ENCODE measurements at regions not wholly inside any gene's neighbourhood (a gene's known extent, or its start where the extent isn't known, plus 50 kb on each side); places are given as distances from the start of the nearest gene placed in this dataset.

DNA sequence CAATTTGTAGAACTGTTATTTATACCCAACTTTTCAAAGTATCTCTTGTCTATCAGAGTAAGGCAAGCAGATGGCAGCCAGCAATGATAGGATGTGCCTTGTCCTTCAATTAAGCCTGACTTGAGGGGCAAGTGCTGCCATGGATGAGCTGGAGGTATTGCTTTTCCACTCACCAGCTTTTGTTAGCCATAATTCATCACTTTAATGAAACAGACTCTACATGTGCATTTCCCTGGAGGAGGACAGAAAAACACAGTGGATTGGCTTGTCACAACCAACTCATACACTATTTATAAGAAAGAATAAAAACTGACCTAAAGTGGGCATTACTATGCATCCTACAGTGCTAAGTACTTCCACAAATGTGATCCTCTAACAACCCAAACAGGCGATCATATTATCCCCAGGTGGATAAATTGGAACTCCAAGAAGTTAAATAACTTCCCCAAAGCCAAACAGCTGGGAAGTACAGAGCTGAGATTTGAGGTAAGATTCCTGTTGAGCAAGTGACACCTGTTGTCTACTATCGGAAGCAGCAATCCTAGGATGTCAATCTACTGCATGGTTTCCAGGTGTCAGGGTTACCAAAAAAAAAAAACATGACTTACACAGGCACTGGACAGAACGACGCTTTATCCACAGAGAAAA lies 73.9 kb upstream of the NRSN1 start:
- ATAC-seq (no peak), DNase-seq (no peak)
- Histone ChIP-seq H3K27me3 (ENCODE audit: insufficient read depth in 3 of 3, low read length in 2 of 3) (peaks cover 0 to 3% (median 0%) of the 10 kb centered on the region in 3 donors), H3K4me3 (no peak overlapping the region), H3K9me3 (no peaks in the 10 kb centered on the region), H3K27ac (no peak overlapping the region), H3K4me1 (no peaks in the 10 kb centered on the region), H3K36me3 (ENCODE audit: insufficient read depth in 1 of 2, low read depth in 1 of 2) (no peaks in the 10 kb centered on the region)
- intact Hi-C loops (cut with DNase I), result no loop called here
- 26 to 33% (median 32%) methylated on average over 4 of the region's 4 CpGs for WGBS, 3 donors
- TF ChIP-seq, protein P1, sequence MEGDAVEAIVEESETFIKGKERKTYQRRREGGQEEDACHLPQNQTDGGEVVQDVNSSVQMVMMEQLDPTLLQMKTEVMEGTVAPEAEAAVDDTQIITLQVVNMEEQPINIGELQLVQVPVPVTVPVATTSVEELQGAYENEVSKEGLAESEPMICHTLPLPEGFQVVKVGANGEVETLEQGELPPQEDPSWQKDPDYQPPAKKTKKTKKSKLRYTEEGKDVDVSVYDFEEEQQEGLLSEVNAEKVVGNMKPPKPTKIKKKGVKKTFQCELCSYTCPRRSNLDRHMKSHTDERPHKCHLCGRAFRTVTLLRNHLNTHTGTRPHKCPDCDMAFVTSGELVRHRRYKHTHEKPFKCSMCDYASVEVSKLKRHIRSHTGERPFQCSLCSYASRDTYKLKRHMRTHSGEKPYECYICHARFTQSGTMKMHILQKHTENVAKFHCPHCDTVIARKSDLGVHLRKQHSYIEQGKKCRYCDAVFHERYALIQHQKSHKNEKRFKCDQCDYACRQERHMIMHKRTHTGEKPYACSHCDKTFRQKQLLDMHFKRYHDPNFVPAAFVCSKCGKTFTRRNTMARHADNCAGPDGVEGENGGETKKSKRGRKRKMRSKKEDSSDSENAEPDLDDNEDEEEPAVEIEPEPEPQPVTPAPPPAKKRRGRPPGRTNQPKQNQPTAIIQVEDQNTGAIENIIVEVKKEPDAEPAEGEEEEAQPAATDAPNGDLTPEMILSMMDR (IDR thresholded peaks at IDR 0.05), result no peak

DNA sequence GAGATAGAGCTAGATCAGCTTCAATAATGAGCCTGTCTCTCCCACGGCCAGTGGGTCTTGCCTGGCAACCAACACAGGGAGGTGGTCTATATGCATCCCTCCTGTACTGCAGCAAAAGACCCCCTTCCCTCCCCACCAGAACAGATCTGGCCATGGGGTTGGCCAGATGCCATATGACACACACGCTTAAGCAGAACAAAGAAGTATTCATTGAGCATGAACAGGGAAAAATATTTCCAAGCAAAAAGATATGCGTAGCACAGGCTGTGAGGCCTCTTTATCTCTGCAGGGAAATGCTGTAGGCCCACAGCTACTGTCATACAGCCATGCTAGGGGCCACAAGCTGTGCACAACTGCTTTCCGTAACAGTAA lies 73.4 kb upstream of the NRSN1 start:
- Histone ChIP-seq H3K36me3 (ENCODE audit: insufficient read depth in 1 of 2, low read depth in 1 of 2) (no peaks in the 10 kb centered on the region), H3K27ac (no peak overlapping the region), H3K9me3 (no peaks in the 10 kb centered on the region), H3K4me3 (no peak overlapping the region), H3K4me1 (no peaks in the 10 kb centered on the region), H3K27me3 (ENCODE audit: insufficient read depth in 3 of 3, low read length in 2 of 3) (peaks cover 0 to under 1% (median 0%) of the 10 kb centered on the region in 3 donors)
- TF ChIP-seq, protein P1 (IDR thresholded peaks at IDR 0.05), result no peak
- ATAC-seq (no peak), DNase-seq (no peak)
- 36 to 52% (median 49%) methylated on average over 4 of the region's 4 CpGs for WGBS, 3 donors
- intact Hi-C loops (cut with DNase I), result no loop called here

GRCh38 chr6:24053057-24053456 lies 73.0 kb upstream of the NRSN1 start:
- DNase-seq, result no peak
- no peak overlapping the region for H3K27ac ChIP-seq
- no peaks in the 10 kb centered on the region for H3K36me3 ChIP-seq (ENCODE audit: insufficient read depth in 1 of 2, low read depth in 1 of 2)
- TF ChIP-seq, protein P1 (IDR thresholded peaks at IDR 0.05), result no peak
- H3K4me1 ChIP-seq, result no peaks in the 10 kb centered on the region
- intact Hi-C loops (cut with DNase I), result no loop called here
- H3K4me3 ChIP-seq, result no peak overlapping the region
- H3K27me3 ChIP-seq (ENCODE audit: insufficient read depth in 3 of 3, low read length in 2 of 3), result no peaks in the 10 kb centered on the region
- WGBS, 3 donors, result 34 to 57% (median 53%) methylated on average over 1 of the region's 1 CpG
- ATAC-seq, result no peak
- no peaks in the 10 kb centered on the region for H3K9me3 ChIP-seq

DNA sequence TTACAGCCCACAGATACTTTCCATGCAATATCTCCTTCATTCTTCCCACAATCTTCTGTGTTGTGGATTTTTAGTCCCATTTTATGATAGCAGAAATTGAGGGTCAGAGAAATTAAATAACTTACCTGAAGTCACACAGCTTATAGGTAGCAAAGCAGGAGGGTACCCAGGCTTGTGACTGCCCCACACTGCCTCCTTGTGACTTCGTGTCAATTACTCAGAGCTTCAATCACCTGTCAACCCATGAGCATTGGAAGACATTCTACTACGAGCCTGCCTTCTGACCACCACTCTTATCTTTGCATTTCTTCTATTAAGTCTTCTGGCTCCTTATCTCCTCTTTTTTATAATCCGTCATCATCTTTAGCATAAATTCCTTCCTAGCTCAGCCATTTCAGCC lies 71.6 kb upstream of the NRSN1 start:
- 79 to 87% (median 86%) methylated on average over 3 of the region's 3 CpGs for WGBS, 3 donors
- TF ChIP-seq, protein P1 (IDR thresholded peaks at IDR 0.05), result no peak
- intact Hi-C loops (cut with DNase I), result no loop called here
- no peak for ATAC-seq
- Histone ChIP-seq H3K27ac (no peak overlapping the region), H3K36me3 (ENCODE audit: insufficient read depth in 1 of 2, low read depth in 1 of 2) (no peaks in the 10 kb centered on the region), H3K27me3 (ENCODE audit: insufficient read depth in 3 of 3, low read length in 2 of 3) (no peaks in the 10 kb centered on the region), H3K4me3 (no peak overlapping the region), H3K9me3 (no peaks in the 10 kb centered on the region), H3K4me1 (no peaks in the 10 kb centered on the region)
- DNase-seq, result no peak

- Histone ChIP-seq H3K27ac (no peak overlapping the region), H3K4me3 (no peak overlapping the region), H3K36me3 (ENCODE audit: insufficient read depth in 1 of 2, low read depth in 1 of 2) (no peaks in the 10 kb centered on the region), H3K27me3 (ENCODE audit: insufficient read depth in 3 of 3, low read length in 2 of 3) (no peaks in the 10 kb centered on the region), H3K4me1 (no peaks in the 10 kb centered on the region), H3K9me3 (no peaks in the 10 kb centered on the region)
- DNase-seq, result no peak
- intact Hi-C loops (cut with DNase I), result no loop called here
- WGBS, 3 donors, result 83 to 93% (median 90%) methylated on average over 4 of the region's 4 CpGs
- ATAC-seq, result no peak
- TF ChIP-seq, protein P1 (IDR thresholded peaks at IDR 0.05), result no peak
Observed at GRCh38 chr6:24056567-24056966, 69.4 kb upstream of the NRSN1 start.
